GM12872 (cell line): ENCODE measurements at regions not wholly inside any gene's neighbourhood (a gene's known extent, or its start where the extent isn't known, plus 50 kb on each side); places are given as distances from the start of the nearest gene placed in this dataset.

Source experiments
- CTCF ChIP-seq: IDR thresholded peaks from 3 replicates; pipeline ENCODE4 v1.5.1; 2011; ENCODE audit warnings: low read depth, mild to moderate bottlenecking, low read length, moderate library complexity; ENCODE audit not compliant: insufficient read depth

GRCh38 chr13:22738357-22738756 is 442.4 kb upstream of the SGCG start:
- no peak for TF ChIP-seq CTCF

GRCh38 chr13:22740264-22740663 is 440.5 kb upstream of the SGCG start:
- no peak; the same call in 2 of the 3 replicates for TF ChIP-seq CTCF

- TF ChIP-seq CTCF, result no peak
Observed at GRCh38 chr13:22744688-22745452, 435.9 kb upstream of the SGCG start.

GRCh38 chr13:22748866-22749577 is 431.8 kb upstream of the SGCG start:
- no peak for TF ChIP-seq CTCF

GRCh38 chr13:22749626-22750025 is 431.2 kb upstream of the SGCG start:
- no peak for TF ChIP-seq CTCF

GRCh38 chr13:22757530-22758120 is 423.2 kb upstream of the SGCG start:
- no peak for TF ChIP-seq CTCF

GRCh38 chr13:22758245-22758644 is 422.5 kb upstream of the SGCG start:
- no peak for TF ChIP-seq CTCF
